Stimulated activated naive CD4-positive, alpha-beta T cell (primary cell): ENCODE measurements at regions not wholly inside any gene's neighbourhood (a gene's known extent, or its start where the extent isn't known, plus 50 kb on each side); places are given as distances from the start of the nearest gene placed in this dataset.
A peak's percentile ranks its signal among the peaks of the same experiment; 100 is the strongest.

Experiments used
- DNase-seq, 6 experiments: peaks; one replicate each; lab custom pipeline; 2025; lab: John Stamatoyannopoulos, UW

- peak in 1 of 6 experiments; percentile 7 for DNase-seq
Observed at GRCh38 chr4:184575306-184575705, 73.9 kb downstream of the CASP3 start.

- DNase-seq: peak in 1 of 6 experiments; percentile 18
Observed at GRCh38 chr4:184574861-184575260, 74.4 kb downstream of the CASP3 start.

DNA sequence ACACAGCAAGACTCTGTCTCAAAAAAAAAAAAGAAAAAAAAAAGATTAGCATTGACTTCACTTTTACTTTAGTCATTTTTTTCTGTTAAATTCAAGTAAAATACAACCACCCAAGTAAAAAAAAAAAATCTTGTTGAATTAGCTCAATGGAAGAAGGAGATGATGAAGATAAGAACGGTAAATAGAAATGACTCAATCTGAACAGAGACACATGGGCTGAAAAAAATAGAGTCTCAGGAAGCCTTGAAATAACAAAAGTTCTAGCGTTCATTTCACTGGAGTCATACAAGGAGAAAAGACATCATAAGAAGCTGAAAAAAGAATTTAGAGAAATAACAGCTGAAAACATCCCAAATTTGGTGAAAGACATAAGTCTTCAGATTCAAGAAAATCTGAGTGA is 75.5 kb downstream of the CASP3 start:
- DNase-seq: no peak

- DNase-seq: no peak
Observed at GRCh38 chr4:184568770-184569169, 80.5 kb downstream of the CASP3 start.

DNA sequence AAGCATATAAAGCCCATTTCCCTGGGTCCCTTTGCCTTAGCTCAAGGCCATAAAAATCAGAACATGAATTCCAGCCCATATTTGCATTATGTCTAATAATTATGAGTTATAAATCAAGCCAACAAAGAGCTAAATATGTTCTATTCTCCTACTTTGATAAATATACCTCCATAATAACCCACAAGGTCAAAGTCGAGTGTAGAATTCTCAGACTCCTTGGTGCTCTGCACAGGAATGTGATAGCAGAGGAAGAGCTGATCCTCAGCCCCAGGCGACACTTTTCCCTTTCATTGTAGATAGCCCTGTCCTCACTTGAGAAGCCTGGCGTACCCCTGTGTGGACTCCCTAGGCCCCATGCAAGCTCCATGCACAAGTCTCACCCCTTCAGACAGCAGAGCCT is 85.6 kb downstream of the CASP3 start:
- DNase-seq: no peak

GRCh38 chr4:184558996-184559395 is 84.6 kb upstream of the IRF2 start:
- DNase-seq: no peak

GRCh38 chr4:184553891-184554290 is 79.5 kb upstream of the IRF2 start:
- DNase-seq: no peak

- DNase-seq: no peak
Observed at GRCh38 chr4:184550476-184550875, 76.1 kb upstream of the IRF2 start.

DNA sequence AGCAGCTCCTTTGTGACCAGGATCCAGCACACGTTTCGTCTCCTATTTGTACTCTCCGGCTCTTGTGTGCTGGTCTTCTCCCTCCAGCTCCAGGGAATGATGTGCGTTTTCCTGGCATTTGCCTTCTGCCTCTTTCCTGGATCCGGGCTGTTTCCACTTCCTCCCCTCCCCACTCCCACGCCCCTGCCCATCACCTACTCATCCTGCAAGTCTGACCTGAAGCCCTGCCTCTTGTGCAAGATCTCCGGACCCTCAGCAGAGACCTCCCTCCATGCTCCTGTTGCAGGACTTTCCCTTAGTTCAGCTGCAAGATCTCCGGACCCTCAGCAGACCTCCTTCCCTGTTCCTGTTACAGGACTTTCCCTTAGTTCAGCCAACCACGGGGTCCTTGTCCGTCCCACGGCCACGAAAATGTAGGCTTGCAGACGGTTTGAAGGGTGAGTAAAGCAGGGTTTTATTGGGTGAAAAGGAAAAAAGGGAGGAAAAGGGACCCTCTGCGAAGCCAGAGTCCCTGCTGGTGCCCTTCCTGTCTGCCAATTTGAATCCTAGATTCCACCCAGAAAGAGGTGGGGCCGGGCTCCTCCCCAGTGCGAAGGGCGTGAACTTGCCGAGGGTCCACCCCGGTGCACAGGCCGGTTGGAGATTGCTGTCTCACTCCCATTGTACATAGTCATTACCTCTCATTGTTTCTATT is 74.4 kb upstream of the IRF2 start:
- DNase-seq: no peak

DNA sequence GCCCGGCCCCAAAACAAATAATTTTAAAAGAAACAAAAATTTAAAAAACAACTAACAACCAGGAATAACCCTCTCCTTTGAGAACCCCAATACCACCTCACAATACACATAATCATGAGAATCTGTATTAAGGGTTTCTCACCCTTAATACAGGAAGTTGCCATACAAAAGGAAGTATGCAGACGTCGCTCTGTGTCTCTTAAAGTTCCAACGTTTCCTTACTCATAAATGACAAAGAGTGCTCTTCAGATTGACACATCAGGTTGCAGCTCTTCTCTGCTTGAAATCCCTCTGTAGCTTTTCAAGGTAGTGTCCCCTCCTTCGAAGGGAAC is 73.9 kb upstream of the IRF2 start:
- DNase-seq: no peak

DNA sequence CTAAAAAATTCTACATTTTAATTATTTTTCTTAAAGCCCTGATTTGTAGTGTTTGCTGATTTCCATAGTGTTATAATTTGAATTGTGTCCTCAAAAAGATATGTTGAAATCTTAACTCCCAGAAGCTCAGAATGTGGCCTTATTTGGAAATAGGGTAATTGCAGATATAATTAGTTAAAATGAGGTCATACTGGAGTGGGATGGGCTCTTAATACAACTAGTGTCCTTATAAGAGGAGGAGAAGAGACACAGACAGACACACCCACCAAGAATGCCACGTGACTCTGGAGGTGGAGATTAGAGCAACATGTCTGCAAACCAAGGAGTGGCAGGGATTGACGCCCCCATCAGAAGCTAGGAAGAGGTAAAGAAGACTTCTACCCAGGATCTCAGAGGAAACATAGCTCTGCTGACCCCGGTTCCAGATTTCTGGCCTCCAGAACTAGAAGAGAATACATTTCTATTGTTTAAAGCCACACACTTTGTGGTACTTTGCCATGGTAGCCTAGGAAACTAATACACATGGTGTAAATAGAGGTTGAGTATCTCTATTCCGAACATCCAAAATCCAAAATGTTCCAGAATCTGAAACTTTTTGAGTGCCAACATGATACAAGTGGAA is 70.5 kb upstream of the IRF2 start:
- DNase-seq: no peak

DNA sequence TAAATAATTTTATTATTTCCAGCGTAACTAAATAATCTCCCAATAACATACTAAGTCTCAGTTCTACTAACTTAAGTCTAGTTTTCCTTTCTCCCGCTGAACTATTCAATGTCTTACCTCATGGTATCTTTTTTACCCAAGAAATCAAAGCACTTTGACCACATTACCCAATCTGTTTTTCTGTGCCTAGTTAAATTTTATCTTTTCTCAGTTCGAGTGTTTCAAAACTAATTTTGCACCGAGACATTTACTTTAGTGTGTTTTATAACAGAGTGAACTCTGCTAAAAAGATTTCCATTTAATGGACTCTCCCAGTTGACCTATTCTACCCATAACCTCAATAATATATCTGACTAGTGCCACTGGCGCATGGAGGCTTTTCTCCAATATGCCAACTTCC is 67.6 kb upstream of the IRF2 start:
- no peak for DNase-seq

DNA sequence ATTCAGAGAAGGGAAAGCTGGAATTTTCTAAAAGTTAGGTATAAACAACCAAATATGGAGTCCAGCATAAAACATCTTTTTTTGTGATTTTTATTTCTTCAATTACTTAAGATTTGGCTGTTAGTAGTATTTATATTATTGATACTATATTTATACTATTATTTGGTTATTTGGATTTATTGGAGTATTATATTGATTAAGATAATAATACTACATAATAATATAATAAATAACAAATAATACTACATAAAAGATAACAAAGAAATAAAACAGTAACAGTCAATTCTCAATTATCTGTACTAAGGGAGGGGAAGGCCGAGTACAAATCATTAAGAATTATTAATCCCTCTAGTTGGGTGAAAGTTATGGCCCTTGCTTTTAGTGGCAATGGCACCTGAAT is 66.0 kb upstream of the IRF2 start:
- no peak for DNase-seq

- peak in 4 of 6 experiments; percentile 17 to 77 (median 36) for DNase-seq
Observed at GRCh38 chr4:184538023-184538599, 63.8 kb upstream of the IRF2 start.

DNA sequence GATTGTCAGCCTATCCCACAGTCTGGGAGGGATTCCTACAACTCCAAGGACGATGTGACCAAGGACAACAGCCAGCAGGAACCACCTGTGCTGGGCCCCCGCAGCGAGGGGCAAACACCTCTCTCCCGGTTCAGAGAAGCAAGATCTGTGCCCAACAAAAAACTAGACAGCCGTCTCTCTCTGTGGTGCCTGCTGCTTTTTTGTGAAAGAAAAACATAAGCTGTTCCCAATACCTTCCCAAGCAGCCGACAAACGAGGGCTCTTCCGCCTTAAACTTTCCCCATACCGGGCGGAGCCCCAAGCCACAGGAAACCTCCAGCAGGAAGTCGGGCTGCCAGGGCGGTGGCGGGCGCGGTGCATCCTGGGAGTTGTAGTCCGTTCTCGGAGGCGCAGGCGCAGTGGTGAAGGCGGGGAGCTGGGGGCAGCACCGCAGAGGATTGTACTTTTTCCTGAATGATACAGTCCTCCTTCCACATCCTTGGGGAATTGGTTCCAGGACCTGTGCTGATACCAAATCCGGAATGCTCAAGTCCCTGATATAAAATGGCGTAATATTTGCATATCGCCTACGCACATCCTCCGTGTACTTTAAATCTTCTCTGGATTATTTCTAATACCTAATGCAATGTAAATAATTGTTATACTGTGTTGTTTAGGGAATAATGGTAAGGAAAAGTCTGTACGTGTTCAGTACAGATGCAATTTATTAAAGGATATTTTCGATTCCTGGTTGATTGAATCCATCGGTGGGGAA is 63.1 kb upstream of the IRF2 start:
- peak; percentile 85 to 91 (median 88) for DNase-seq

GRCh38 chr4:184536881-184537248 is 62.5 kb upstream of the IRF2 start:
- peak in 1 of 6 experiments; percentile 65 for DNase-seq

GRCh38 chr4:184536065-184536880 is 61.9 kb upstream of the IRF2 start:
- no peak for DNase-seq

DNA sequence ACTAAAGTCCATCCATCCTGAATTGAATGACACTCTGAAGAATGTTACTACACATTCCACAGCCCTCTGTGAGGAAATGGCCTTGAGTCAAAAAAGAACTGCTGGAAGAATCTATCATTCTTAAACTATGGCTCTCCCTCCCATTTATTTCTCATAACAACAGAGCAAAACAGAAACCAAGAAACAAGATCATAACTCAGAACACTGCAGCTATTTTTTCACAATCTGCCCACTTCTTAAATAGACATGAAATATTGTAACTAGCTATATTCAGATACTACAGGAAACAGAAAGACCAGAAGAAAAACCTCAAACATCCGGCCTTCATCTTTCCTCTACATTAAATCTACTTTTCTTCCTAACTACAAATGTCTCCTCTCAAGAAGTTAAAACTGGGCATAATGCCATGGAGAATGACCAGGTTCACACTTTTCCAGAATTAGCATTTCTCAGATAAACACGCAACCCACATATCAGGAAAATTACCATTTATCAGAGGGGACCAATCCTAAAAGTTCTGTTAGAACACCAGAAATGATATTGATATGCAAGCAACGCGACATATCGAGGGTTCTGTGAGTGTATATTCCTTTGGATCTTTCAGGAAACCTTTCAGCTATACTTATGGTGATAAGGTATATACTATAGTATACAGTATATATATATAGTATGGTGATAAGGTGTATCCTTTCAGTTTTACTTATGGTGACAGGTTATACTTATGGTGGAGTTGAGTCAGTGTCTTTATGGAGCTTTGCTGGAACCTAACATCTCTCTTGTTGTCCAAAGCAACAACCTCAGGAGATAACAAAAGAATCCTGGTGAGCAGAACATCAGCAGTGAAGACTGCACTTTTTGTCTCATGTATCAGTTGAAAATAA is 60.4 kb upstream of the IRF2 start:
- peak in 3 of 6 experiments; percentile 70 to 72 (median 71) for DNase-seq

- no peak for DNase-seq
Observed at GRCh38 chr4:184533908-184534307, 59.6 kb upstream of the IRF2 start.

GRCh38 chr4:184531008-184531407 is 56.7 kb upstream of the IRF2 start:
- no peak for DNase-seq

- no peak for DNase-seq
Observed at GRCh38 chr4:184529283-184529682, 54.9 kb upstream of the IRF2 start.
